ENCODE measurements at regions not wholly inside any gene's neighbourhood (a gene's known extent, or its start where the extent isn't known, plus 50 kb on each side); places are given as distances from the start of the nearest gene placed in this dataset.

DNA sequence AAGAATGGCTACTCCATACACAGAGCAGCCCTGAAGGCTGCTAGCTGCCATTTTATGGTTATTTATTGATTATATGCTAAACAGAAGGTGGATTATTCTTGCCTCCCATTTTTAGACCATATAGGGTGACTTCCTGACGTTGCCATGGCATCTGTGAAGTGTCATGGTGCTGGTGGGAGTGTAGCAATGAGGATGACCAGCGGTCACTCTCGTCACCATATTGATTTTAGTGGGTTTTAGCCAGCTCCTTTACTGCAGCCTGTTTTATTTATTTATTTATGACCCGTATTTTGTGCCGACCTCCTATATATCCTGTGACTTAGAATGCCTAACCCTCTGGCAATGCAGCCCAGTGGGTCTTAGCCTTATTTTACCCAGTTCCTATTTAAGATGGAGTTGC is 553.9 kb downstream of the TNS1 start:
- TF ChIP-seq CTCF (IDR thresholded peaks at IDR 0.05; ENCODE audit: borderline replicate concordance, extremely low read depth, low read length, poor library complexity, severe bottlenecking), result no peak
- TF ChIP-seq EZH2 (IDR thresholded peaks at IDR 0.05; ENCODE audit: borderline replicate concordance, low read depth, low read length, severe bottlenecking), result no peak
